A204.1 (cell line): ENCODE measurements at regions not wholly inside any gene's neighbourhood (a gene's known extent, or its start where the extent isn't known, plus 50 kb on each side); places are given as distances from the start of the nearest gene placed in this dataset.
"Not testable (repeated sequence)": the region's sequence is repeated elsewhere in the genome, so short reads cannot be mapped to it uniquely, and the experiment has no call there.

Experiments
- FAIRE-seq: peaks from 2 replicates; lab custom pipeline; 2012; peaks lifted over from hg19 to GRCh38; lab: Jason Lieb, UNC

DNA sequence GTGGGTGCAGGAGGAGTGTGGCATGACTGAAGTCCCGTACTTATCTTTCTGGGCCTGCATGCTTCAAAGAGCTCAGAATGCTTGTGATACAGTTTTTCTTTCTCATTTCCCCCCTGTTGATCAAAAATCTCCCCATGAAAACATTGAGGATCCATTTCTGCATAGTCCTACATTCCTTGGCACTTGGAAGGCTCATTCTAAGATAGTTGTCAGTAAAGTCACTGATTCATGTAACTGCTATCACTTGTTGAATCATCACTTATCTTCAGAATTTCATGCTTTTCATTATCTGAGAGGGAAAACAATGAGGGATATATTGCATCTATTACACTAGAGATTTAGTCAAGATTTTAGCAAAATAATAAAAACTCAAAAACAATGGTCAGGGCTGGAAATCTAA is 1953.1 kb upstream of the CDH6 start:
- no peak for FAIRE-seq

DNA sequence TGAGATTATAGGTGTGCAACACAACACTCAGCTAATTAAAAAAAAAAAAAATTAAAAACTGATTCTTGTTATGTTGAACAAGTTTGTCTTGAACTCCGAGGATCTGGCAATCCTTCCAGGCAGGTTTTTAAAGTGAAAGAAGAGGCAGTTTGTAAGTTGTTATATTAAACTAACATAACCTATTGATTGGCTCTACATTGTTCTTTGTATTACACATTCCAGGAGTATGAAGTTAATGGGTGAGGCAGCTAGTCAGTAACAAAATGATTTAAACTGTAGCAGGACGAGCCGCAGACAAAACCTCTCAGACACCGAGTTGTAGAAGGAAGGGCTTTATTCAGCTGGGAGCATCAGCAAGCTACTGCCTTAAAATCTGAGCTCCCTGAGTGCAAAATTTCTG is 1953.9 kb upstream of the CDH6 start:
- no peak for FAIRE-seq

DNA sequence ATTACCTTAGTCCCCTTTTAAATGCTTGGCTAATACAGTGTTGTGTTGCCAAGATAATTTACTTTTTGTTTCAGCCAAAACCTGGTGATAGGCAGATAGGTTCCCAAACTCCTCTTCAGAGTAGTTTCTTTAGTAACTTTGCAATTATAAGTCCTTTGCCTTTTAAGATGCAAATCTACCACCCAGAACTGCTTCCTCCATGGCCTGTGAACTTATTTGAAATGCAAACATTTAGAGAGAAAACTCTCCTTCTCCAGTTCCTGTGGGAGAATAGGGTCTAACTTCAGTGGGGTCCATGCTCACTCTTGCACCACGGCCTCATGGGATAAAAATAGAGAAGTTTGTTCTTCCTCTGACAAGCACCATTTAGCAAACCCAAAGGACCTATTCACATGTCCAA is 1955.4 kb upstream of the CDH6 start:
- no peak for FAIRE-seq

DNA sequence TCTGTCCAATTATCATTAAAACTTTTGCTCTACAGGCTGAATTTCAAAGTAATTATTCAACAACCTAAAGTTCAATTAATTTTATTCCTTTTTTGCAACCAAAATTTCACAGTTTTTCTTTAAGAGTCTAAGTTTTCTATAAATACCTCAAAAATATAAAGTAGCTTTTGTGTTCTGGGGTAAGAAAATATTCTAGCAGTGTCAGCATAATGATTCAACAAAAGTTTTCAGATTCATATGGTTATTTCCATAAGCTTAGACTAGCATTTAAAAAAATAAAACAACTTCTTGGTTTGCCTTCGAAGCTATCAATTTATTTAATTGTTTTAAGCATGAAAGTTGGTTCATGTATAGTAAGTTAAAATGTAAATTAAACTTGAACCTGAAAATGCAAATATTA is 1962.3 kb upstream of the CDH6 start:
- no peak for FAIRE-seq

DNA sequence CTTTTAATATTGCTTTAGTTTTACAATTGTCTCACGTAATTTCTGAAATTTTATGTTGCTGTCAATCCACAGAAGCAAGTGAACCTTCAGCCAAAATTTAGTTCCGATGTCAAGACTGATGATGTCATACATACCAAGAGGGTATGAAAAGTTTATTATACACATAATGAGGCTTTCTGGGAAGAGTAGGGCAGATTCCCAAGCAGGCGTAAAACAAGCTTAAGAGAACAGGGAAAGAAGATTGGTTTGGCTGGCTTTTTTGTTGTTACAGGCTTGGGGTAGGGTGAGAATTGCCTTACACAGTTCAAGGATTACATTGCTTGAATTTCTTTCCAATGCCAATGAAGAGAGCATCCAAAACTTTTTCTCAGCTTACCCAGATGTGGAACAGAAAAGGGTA is 1962.9 kb upstream of the CDH6 start:
- FAIRE-seq: no peak

DNA sequence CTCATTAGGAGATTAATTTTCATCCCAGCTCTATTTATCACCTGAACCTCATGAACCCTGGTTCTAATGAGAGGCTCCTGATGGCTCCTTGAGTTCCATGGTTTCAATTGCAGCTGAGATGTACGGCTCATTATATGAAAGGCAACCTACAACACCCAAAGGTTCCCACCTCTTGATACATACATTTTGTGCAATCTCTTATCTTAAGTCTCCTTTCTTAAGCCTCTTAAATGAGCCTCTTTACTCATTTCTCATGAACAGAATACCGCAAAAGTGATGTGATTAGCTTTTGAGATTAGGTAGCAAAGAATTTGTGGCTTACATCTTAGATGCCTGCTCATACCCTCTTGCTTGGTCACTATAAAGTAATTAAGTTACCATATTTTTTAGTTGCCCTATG is 1964.0 kb upstream of the CDH6 start:
- FAIRE-seq: no peak

DNA sequence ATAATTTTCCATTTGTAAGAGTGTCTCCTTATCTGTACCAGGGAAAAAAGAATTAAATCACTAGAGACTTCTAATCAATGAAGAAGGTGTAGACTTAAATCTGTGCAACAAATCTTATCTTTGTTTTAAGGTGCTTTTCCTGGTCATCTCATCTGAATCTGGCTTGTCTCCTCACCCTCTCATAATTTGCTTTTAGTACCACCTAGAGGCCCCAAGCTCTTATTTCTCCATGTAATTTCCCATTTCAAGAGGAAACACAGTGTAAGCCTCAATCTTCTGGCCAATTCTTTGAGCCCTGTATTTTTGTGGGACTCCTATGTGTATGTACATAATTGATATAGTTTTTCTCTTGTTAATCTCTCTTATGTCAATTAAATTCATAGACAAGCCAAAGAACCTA is 1975.3 kb upstream of the CDH6 start:
- FAIRE-seq: no peak

DNA sequence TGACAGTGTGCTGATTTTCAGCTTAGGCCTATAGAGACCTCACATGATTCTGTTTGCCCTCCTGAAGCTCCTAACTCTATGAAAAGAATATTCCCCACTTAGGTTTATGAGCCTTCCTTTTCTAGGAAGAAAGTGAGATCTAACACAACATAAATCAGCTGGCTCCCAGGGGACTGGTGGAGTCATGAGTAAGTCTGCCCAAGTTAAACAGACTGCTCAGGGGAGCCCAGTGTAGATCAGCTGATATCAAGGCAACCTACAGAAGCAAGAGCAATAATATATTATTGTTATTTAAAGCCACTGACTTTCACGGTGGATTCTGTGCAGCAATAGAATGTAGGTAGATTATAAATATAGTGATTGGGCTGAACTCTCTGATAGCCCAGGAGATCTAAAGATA is 1978.6 kb upstream of the CDH6 start:
- no peak for FAIRE-seq

DNA sequence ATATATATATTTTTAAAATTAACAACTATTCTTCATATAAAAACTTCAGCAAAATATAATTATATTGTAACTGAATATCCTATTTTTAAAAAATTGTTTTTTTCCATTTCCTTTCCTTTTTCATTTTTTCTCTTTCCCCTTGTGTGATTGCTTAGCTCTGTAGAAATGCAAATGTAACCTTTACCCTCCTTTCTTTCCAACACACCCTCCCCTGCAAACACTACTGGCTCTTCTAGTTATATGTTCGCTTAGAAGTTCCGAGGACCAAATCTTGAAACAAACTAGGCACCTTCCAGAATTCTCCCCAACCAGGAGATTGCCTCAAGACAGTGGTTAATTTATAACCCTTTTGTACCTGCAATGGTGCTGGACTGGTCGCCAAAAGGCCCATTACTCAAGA is 1980.0 kb upstream of the CDH6 start:
- no peak for FAIRE-seq

DNA sequence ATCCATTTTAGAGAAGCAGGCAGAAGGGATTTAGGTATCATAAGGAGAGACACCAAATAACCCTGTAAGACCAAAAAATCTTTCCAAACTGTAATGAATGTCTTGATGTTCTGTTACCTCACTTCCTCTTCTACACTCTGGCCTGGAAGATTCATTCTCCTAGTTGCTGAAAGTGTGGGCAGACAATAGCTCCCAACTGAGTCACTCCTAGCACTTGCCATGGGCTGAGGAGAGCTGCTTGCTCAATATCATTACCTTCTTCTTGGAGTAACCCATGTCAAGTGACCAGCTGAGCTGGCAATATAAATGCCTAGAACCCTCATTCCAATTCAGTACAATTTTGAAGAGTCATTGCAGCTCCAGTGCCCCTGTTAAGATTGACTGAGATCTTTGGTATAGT is 1985.5 kb upstream of the CDH6 start:
- no peak for FAIRE-seq

DNA sequence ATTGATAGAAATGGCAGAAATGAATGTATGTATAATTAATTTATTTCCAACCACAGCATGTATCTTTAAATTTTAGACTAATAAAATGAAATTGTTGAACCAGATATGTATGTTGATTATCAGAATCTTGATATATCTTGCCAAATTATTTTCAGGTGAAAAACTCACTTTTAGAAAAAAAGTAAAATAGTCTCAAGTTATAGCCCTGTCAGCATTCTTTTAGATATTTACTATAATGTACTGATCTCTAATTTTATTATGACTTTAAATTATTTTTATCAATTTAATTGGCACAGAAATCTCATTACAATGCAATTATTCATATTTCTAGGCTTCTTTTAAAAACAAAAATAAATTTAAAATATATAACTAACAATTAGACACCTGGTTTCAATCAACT is 1990.4 kb upstream of the CDH6 start:
- FAIRE-seq: peak; percentile 83

DNA sequence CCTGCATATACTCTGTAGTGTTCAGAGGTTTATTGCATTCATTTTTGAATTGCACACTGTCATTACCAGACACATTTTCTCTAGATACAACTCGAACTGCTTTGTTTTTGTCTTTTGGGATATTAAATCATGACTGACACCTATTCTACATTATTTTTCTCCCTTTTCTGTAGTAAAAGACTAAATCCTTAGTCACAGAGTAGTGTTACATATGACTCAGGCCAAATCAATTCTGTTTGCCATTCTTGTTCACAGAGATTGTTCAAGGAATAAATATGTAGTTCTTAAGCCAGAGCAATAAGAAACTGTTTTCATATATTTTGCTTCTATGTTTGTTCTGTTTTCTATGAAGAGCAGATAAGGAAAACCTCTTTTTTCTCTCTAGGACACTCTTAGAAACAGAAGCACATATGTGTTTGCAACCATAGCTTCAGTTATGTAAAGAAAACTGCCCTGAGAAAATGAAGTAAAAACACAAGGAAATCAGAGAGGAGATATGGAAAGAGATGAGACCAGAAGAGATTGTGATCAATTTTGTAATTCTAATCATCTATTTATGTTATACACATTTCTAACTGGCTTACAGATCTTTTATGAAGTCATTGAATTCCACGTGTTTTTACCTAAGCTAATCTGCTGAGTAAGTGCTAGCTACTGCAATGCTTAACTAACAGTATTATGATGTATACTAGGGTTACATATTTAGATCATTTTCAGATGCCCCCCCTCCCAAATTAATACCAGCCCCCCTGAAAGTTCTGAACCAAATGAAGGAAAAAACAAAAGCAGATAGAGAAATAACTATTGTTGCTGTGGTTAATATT is 1995.6 kb upstream of the CDH6 start:
- no peak for FAIRE-seq

DNA sequence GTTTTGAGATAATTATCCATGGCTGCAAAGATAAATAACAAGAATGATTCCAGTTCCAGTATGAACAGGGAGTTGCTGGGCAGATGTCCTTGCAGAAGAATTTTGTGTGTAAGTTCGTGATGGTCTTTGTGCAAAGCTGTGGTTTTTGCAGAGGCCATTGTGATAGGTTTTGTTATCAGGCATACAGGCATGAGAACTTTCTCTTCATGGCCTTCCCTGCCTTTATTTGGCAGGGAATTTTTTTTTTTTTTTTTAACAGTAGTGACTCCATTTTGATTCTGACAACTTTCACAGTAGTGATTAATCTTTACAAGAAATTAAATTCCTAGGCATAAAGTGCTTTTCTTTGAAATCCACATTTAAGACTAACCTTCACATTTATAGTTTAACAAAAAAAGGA is 1999.5 kb upstream of the CDH6 start:
- FAIRE-seq: no peak

DNA sequence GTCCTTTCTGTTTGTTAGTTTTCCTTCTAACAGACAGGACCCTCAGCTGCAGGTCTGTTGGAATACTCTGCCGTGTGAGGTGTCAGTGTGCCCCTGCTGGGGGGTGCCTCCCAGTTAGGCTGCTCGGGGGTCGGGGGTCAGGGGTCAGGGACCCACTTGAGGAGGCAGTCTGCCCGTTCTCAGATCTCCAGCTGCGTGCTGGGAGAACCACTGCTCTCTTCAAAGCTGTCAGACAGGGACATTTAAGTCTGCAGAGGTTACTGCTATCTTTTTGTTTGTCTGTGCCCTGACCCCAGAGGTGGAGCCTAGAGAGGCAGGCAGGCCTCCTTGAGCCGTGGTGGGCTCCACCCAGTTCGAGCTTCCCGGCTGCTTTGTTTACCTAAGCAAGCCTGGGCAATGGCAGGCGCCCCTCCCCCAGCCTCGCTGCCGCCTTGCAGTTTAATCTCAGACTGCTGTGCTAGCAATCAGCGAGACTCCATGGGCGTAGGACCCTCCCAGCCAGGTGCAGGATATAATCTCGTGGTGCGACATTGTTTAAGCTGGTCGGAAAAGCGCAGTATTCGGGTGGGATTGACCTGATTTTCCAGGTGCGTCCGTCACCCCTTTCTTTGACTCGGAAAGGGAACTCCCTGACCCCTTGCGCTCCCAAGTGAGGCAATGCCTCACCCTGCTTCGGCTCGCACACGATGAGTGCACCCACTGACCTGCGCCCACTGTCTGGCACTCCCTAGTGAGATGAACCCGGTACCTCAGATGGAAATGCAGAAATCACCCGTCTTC is 2002.0 kb upstream of the CDH6 start:
- FAIRE-seq: not testable (repeated sequence)

DNA sequence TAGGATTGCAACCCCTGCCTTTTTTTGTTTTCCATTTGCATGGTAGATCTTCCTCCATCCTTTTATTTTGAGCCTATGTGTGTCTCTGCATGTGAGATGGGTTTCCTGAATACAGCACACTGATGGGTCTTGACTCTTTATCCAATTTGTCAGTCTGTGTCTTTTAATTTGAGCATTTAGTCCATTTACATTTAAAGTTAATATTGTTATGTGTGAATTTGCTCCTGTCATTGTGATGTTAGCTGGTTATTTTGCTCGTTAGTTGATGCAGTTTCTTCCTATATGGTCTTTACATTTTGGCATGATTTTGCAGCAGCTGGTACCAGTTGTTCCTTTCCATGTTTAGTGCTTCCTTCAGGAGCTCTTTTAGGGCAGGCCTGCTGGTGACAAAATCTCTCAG is 2003.1 kb upstream of the CDH6 start:
- not testable (repeated sequence) for FAIRE-seq

DNA sequence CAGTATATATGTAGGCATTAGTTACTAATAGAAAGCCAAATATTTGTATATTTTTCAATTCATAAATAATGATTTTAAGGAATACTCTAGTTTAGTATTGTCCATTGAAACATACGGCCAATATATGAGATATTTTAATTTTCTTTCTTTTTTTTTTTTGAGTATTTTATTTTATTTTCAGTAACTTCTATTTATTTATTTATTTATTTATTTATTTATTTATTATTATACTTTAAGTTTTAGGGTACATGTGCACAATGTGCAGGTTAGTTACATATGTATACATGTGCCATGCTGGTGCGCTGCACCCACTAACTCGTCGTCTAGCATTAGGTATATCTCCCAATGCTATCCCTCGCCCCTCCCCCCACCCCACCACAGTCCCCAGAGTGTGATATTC is 2007.1 kb upstream of the CDH6 start:
- peak; percentile 70 for FAIRE-seq

DNA sequence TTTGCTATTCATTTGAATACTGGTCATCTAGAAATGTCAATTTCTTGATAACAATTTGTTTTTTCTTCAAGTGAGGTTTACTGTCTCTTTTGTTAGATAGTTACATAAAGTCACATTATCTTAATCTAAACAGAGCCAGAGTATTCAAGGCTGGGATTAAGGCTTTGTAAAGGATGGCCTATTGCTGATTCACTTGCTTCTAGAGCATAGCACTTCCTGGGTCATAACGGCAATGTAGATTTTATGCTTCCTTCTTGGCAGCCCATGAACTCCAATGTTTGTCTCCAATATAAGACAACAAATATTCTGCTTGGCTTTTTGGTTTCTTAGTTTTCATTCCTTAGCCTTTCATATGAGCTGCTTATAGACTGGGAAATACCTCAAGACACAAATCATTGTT is 2007.9 kb upstream of the CDH6 start:
- FAIRE-seq: no peak

DNA sequence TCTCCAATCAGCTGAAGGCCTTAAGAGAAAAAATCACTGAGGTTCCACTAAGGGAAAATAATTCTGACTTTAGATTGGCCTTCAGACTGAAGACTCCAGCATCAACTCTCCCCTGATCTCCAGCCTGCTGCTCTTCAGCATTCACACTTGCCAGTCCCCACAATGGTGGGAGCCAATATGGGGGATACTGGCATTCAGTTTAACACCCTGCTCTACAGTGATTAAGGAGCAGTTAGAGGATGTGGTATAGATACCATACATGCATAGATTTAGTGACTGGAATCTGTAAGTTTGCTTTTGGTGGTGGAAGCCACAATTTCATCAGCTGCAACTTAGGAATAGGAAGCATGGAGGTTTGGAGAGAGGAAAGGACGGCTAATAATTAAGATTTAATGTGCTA is 2017.7 kb upstream of the CDH6 start:
- no peak for FAIRE-seq

DNA sequence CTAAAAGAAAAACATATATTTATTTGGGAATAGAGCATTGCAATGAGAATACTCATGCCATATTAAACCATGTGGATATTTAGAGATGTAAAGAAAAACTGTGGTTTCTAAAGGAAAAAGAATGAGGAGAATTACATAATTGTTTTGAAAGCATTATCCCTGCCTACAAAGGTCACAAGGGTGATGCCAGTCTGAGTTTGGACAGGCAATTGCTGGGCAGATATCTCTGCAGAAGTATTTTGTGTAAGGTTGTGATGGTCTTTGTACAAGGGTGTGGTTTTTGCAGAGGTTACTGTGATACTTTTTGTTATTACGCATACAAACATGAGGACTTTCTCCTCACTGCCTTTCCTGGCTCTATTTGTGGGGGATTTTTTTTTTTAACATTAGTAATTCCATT is 2022.9 kb upstream of the CDH6 start:
- FAIRE-seq: no peak

DNA sequence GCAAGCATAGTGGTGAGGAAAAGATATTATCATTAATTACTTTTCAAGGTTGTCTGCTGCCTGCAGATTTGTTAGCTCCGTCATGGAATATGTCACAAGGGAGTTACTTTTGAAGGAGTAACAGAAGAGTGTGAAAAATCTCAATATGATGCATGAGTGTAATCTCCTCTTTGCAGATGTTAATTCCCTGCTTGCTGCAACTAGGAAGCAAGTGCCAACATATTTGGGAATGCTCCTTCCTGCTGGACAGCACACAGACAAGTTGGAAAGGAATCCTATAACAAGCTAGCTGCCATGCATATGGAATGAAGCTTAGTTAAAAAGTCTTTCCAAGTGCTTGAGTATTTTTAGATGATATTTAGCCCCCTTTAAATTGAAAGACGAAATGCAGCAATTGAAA is 2023.6 kb upstream of the CDH6 start:
- FAIRE-seq: no peak

DNA sequence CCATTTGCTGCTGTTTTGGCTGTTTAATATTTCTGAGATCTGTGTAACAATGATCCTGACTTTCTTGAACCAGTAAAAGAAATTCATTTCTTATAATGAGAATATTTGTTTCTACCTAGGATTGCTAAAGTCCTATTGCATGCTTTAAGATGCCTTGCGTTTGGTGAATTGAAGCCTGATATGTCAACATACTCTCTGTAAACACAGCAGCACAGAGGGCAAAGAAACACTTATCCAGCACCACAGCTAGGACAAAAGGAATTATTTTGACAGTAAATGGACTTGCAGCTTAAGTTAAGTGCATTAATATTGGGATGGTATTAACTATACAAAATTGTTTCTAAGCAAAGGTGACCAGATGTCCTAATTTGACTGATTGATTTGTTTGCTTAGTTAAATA is 2031.2 kb upstream of the CDH6 start:
- FAIRE-seq: no peak

DNA sequence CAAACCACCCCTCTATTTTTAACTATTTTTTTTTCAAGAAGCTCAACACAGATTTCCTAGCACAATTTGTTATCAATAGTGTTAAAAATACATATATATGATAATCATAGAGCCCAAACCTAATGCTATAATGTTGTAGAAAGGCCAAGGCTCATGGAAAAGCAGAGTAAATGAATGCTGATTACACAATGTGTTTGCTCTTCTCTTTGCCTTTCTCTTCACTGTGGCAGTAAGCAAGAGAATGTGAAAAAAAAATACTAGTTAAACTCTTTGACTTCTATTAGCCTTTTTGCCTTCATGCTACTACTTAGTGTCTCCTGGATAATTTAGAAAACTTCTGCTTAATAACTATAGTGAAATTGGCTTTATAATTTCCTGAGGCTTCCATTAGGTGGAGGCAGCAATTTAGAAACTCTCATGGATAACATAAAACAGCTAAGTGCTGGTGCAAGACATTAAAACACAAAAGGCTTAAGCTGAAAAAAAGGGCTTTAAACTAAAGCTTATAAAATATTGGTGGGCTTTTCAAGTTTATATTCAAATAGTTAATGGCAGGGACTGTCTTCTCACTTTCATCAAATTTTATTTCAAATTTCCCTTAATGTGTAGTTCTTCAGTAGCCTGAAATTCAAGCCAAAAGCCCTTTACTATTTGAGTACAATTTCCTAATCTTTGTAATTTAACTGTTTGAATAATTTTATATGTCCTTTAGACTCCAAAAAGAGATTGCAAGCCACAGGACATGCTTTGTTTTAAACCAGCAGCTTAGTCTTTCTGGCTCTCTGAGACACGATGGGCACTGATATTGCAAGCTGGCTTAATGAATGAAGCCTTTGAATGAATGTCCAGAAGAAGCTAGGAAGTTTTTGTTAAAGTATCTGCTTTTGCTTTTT is 2031.8 kb upstream of the CDH6 start:
- FAIRE-seq: no peak

DNA sequence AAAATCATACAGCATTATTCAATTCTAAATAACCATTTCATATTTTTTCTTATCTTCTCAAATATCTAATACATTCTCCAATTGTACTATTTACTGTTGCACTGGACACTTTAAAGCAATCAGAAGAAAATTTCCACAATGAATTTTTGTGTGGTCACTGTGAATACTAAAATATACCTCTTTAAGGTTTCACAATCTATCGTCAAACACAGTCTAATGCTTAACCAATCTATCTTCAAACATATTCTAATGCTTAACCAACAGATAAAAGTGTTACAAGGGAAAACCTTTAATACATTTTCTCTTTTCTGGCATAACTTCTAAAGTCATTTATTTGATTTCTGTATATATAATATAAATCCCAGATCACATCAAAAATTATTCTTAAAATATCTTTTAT is 2035.5 kb upstream of the CDH6 start:
- no peak for FAIRE-seq
